GM12875 (cell line): ENCODE measurements at regions not wholly inside any gene's neighbourhood (a gene's known extent, or its start where the extent isn't known, plus 50 kb on each side); places are given as distances from the start of the nearest gene placed in this dataset.
"Not testable (repeated sequence)": the region's sequence is repeated elsewhere in the genome, so short reads cannot be mapped to it uniquely, and the experiment has no call there.

Experiments used
- H3K4me3 ChIP-seq: one replicate; pipeline ENCODE4 v1.5.1; 2011; ENCODE audit warnings: low read depth, low read length, control low read depth
- CTCF ChIP-seq: IDR thresholded peaks from 2 replicates; pipeline ENCODE4 v1.5.1; 2011; ENCODE audit warnings: low read depth, mild to moderate bottlenecking, control low read depth, inconsistent platforms, low read length, moderate library complexity, borderline replicate concordance; ENCODE audit not compliant: insufficient read depth

- H3K4me3 ChIP-seq: no peak overlapping the region
- TF ChIP-seq CTCF: no peak
Measured at GRCh38 chr5:115453391-115454095, 91.0 kb downstream of the FEM1C start.

GRCh38 chr5:115452536-115453235 lies 91.9 kb downstream of the FEM1C start:
- TF ChIP-seq CTCF: no peak
- no peak overlapping the region for H3K4me3 ChIP-seq

GRCh38 chr5:115452083-115452482 lies 92.5 kb downstream of the FEM1C start:
- no peak overlapping the region for H3K4me3 ChIP-seq
- no peak for TF ChIP-seq CTCF

GRCh38 chr5:115450741-115451140 lies 93.8 kb downstream of the FEM1C start:
- H3K4me3 ChIP-seq: no peak overlapping the region
- TF ChIP-seq CTCF: no peak

GRCh38 chr5:115448630-115449029 lies 95.9 kb downstream of the FEM1C start:
- H3K4me3 ChIP-seq: not testable (repeated sequence)

GRCh38 chr5:115440782-115441451 lies 103.7 kb downstream of the FEM1C start:
- no peak overlapping the region for H3K4me3 ChIP-seq
- no peak for TF ChIP-seq CTCF

GRCh38 chr5:115439639-115440038 lies 104.9 kb downstream of the FEM1C start:
- TF ChIP-seq CTCF: no peak
- H3K4me3 ChIP-seq: no peak overlapping the region
